Panc1 (cell line): ENCODE measurements at regions not wholly inside any gene's neighbourhood (a gene's known extent, or its start where the extent isn't known, plus 50 kb on each side); places are given as distances from the start of the nearest gene placed in this dataset.

ENCODE experiments used
- ATAC-seq: fragments of 200-7000 bp; cut with Tn5 transposase; 2 replicates; pipeline ENCODE4 v1.9.1; 2020; ENCODE audit warnings: mild to moderate bottlenecking, moderate library complexity
- BruUV-seq: library from RNA; stranded (reverse); fragments of 400-500 nt; replicated peaks from 2 replicates; lab custom pipeline; 2021; lab: Mats Ljungman, UMichigan
- CTCF ChIA-PET: fragments of 300-600 bp; sonication (Branson Sonifier 250); formaldehyde crosslinking; loops from one replicate; lab custom pipeline; 2022; ENCODE audit warnings: antibody characterized with exemption; lab: Charles Lee
- POLR2A ChIA-PET: fragments of 300-600 bp; sonication (Branson Sonifier 250); formaldehyde crosslinking; loops from one replicate; lab custom pipeline; 2022; ENCODE audit warnings: antibody characterized with exemption; lab: Charles Lee
- DNase-seq: peaks from one replicate; pipeline ENCODE4 v3.0.0-alpha.2; 2010; ENCODE audit warnings: low read depth, low spot score
- H3K27ac ChIP-seq: 2 replicates; pipeline ENCODE4 v1.5.1; 2011; ENCODE audit warnings: mild to moderate bottlenecking, low read length, inconsistent platforms
- H3K27me3 ChIP-seq: fragments of 200-500 bp; sonication (Bioruptor generic); 2 replicates; pipeline ENCODE4 v1.6.0; 2014; ENCODE audit warnings: low read length, inconsistent platforms; ENCODE audit not compliant: control insufficient read depth, insufficient read depth
- H3K36me3 ChIP-seq: fragments of 200-500 bp; sonication (Bioruptor generic); 2 replicates; pipeline ENCODE4 v1.5.1; 2014; ENCODE audit warnings: inconsistent platforms, mild to moderate bottlenecking, low read length, moderate library complexity; ENCODE audit not compliant: control insufficient read depth, insufficient read depth
- H3K4me1 ChIP-seq: 2 replicates; pipeline ENCODE4 v1.5.1; 2011; ENCODE audit warnings: inconsistent platforms, mild to moderate bottlenecking, low read length, moderate library complexity; ENCODE audit not compliant: control insufficient read depth, insufficient read depth
- H3K4me3 ChIP-seq, 2 experiments: 2 replicates each; pipeline ENCODE4 v1.5.1; 2011 to 2012; ENCODE audit warnings: low read depth in 2 of 2, low read length in 2 of 2, mild to moderate bottlenecking in 2 of 2, inconsistent platforms in 1 of 2, moderate library complexity in 1 of 2
- H3K9me3 ChIP-seq: fragments of 200-500 bp; sonication (Bioruptor generic); 2 replicates; pipeline ENCODE4 v1.5.1; 2014; ENCODE audit warnings: low read depth, mild to moderate bottlenecking, inconsistent platforms, low read length, moderate library complexity; ENCODE audit not compliant: control insufficient read depth, insufficient read depth
- CTCF ChIP-seq: fragments of 450-650 bp; IDR thresholded peaks from 2 replicates; pipeline ENCODE4 v1.5.1; 2017; ENCODE audit warnings: mild to moderate bottlenecking
- POLR2AphosphoS5 ChIP-seq: IDR thresholded peaks from 2 replicates; pipeline ENCODE4 v1.6.1; 2012; ENCODE audit warnings: mild to moderate bottlenecking, low read depth, low read length, moderate library complexity
- SIN3A ChIP-seq: IDR thresholded peaks from 2 replicates; pipeline ENCODE4 v1.6.1; 2012; ENCODE audit warnings: low read depth, mild to moderate bottlenecking, low read length, moderate library complexity, borderline replicate concordance; ENCODE audit not compliant: insufficient read depth
- TCF7L2 ChIP-seq: IDR thresholded peaks from 2 replicates; pipeline ENCODE4 v1.6.1; 2011; ENCODE audit warnings: mild to moderate bottlenecking, low read depth, low read length, inconsistent platforms
- in situ Hi-C: cut with HindIII; loops from 2 replicates; pipeline ENCODE4 v1.10.0; 2016; ENCODE audit warnings: low sequenced_read_pairs, low pct_unique_long_range_greater_than_20kb
- intact Hi-C: fragments of 100-400 bp; cut with micrococcal nuclease; formaldehyde crosslinking; loops from one replicate; pipeline ENCODE4 v1.10.0; 2022; ENCODE audit not compliant: unreplicated experiment
- TF ChIP-seq, protein P1 (sequence below), 2 experiments: IDR thresholded peaks; 2 replicates each; pipeline ENCODE4 v1.6.1; 2011 to 2012; ENCODE audit warnings: low read depth in 2 of 2, control low read depth in 1 of 2, low read length in 1 of 2, mild to moderate bottlenecking in 1 of 2, moderate library complexity in 1 of 2; ENCODE audit not compliant: insufficient read depth in 1 of 2

DNA sequence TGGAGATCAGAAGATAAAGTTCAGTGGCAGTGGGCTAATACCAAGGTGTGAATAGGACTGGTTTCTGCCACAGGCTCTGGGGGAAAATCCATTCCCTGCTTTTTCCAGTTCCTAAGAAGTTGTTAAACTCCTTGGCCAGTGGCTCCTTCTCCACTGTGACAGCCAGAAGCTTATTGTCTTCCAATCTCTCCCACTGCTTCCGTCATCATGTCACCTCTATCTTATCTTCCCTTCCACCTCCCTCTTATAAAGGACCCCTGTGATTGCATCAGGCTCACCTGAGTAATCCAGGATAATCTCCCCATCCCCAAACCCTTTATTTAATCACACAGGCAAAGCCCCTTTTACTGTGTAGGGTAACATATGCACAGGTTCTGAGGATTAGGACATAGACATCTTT, 431.2 kb upstream of the SLC10A2 start:
- ATAC-seq, result no peak
- Histone ChIP-seq H3K9me3 (no peaks in the 10 kb centered on the region), H3K36me3 (no peaks in the 10 kb centered on the region), H3K4me3 (no peak overlapping the region), H3K27ac (no peak overlapping the region), H3K4me1 (no peaks in the 10 kb centered on the region), H3K27me3 (no peaks in the 10 kb centered on the region)
- intact Hi-C loops (no loop called here), in situ Hi-C loops (no loop called here)
- no peak for TF ChIP-seq CTCF
- TF ChIP-seq, protein P1, sequence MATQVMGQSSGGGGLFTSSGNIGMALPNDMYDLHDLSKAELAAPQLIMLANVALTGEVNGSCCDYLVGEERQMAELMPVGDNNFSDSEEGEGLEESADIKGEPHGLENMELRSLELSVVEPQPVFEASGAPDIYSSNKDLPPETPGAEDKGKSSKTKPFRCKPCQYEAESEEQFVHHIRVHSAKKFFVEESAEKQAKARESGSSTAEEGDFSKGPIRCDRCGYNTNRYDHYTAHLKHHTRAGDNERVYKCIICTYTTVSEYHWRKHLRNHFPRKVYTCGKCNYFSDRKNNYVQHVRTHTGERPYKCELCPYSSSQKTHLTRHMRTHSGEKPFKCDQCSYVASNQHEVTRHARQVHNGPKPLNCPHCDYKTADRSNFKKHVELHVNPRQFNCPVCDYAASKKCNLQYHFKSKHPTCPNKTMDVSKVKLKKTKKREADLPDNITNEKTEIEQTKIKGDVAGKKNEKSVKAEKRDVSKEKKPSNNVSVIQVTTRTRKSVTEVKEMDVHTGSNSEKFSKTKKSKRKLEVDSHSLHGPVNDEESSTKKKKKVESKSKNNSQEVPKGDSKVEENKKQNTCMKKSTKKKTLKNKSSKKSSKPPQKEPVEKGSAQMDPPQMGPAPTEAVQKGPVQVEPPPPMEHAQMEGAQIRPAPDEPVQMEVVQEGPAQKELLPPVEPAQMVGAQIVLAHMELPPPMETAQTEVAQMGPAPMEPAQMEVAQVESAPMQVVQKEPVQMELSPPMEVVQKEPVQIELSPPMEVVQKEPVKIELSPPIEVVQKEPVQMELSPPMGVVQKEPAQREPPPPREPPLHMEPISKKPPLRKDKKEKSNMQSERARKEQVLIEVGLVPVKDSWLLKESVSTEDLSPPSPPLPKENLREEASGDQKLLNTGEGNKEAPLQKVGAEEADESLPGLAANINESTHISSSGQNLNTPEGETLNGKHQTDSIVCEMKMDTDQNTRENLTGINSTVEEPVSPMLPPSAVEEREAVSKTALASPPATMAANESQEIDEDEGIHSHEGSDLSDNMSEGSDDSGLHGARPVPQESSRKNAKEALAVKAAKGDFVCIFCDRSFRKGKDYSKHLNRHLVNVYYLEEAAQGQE (IDR thresholded peaks at IDR 0.05; ENCODE audit: insufficient read depth in 1 of 2, low read depth in 2 of 2, low read length in 1 of 2), result no peak
- no peak for DNase-seq
- BruUV-seq, result no TSS peak
- POLR2A ChIA-PET, result no interaction called here
- CTCF ChIA-PET, result no interaction called here

GRCh38 chr13:103487841-103488240, 421.6 kb upstream of the SLC10A2 start:
- TF ChIP-seq TCF7L2 (no peak), SIN3A (no peak), CTCF (no peak), POLR2AphosphoS5 (no peak)
- TF ChIP-seq, protein P1 (IDR thresholded peaks at IDR 0.05; ENCODE audit: insufficient read depth in 1 of 2, low read depth in 2 of 2, low read length in 1 of 2), result no peak
- BruUV-seq, result no TSS peak
- no peaks in the 10 kb centered on the region for H3K4me1 ChIP-seq
- no peak overlapping the region for H3K4me3 ChIP-seq
- H3K27me3 ChIP-seq, result no peaks in the 10 kb centered on the region
- ATAC-seq (no peak), DNase-seq (no peak)
- CTCF ChIA-PET, result no interaction called here
- POLR2A ChIA-PET, result no interaction called here
- H3K36me3 ChIP-seq, result no peaks in the 10 kb centered on the region
- intact Hi-C loops, result no loop called here
- in situ Hi-C loops, result no loop called here
- no peak overlapping the region for H3K27ac ChIP-seq
- no peaks in the 10 kb centered on the region for H3K9me3 ChIP-seq
